HCT116 (cell line): ENCODE measurements at regions not wholly inside any gene's neighbourhood (a gene's known extent, or its start where the extent isn't known, plus 50 kb on each side); places are given as distances from the start of the nearest gene placed in this dataset.

Source experiments
- ATAC-seq: fragments of 200-7000 bp; cut with Tn5 transposase; 2 replicates; pipeline ENCODE4 v1.9.1; 2020; ENCODE audit warnings: mild to moderate bottlenecking, moderate library complexity
- BruUV-seq: library from RNA; stranded (reverse); fragments of 400-500 nt; replicated peaks from 2 replicates; lab custom pipeline; 2021; lab: Mats Ljungman, UMichigan
- CTCF ChIA-PET: fragments of 300-600 bp; sonication (Branson Sonifier 250); formaldehyde crosslinking; loops from one replicate; lab custom pipeline; 2021; ENCODE audit warnings: antibody characterized with exemption; lab: Charles Lee
- POLR2A ChIA-PET: fragments of 300-600, 350-600 bp; sonication (Branson Sonifier 250); formaldehyde crosslinking; loops from one replicate; lab custom pipeline; 2021; ENCODE audit warnings: antibody characterized with exemption; lab: Charles Lee
- RAD21 ChIA-PET, 2 experiments: fragments of 300-600 bp; sonication (Branson Sonifier 250); formaldehyde crosslinking; loops; one replicate each; lab custom pipeline; 2023; ENCODE audit warnings: low total read pairs in 2 of 2; ENCODE audit not compliant: uncharacterized antibody in 2 of 2, unreplicated experiment in 2 of 2, low non-redundant PET in 1 of 2; lab: Charles Lee
- DNase-seq: peaks from one replicate; pipeline ENCODE4 v3.0.0-alpha.2; 2010; ENCODE audit warnings: low read depth, low spot score
- H2AFZ ChIP-seq: fragments of 200-600 bp; shearing (Covaris generic), sonication (generic); 2 replicates; pipeline ENCODE4 v1.6.1; 2017; ENCODE audit warnings: low read depth, mixed run types, mixed read lengths, antibody characterized with exemption, low read length; ENCODE audit not compliant: poor library complexity, severe bottlenecking
- H3K27ac ChIP-seq: 2 replicates; pipeline ENCODE4 v1.5.1; 2012; ENCODE audit warnings: low read depth, low read length
- H3K27me3 ChIP-seq: fragments of 200-600 bp; sonication (generic); 2 replicates; pipeline ENCODE4 v1.6.1; 2016; ENCODE audit warnings: mixed run types, low read length, mixed read lengths; ENCODE audit not compliant: insufficient read depth
- H3K36me3 ChIP-seq, 2 experiments: fragments of 200-500 bp in 1 of 2; fragments of 200-600 bp in 1 of 2; sonication (Bioruptor generic) in 1 of 2; sonication (generic) in 1 of 2; 2 replicates each; pipeline versions ENCODE4 v1.5.1 to v1.6.1; 2014 to 2016; ENCODE audit warnings: low read length in 2 of 2, inconsistent platforms in 1 of 2, mixed read lengths in 1 of 2, mixed run types in 1 of 2; ENCODE audit not compliant: insufficient read depth in 2 of 2, control insufficient read depth in 1 of 2
- H3K4me1 ChIP-seq, 2 experiments: fragments of 200-600 bp in 1 of 2; sonication (generic) in 1 of 2; 2 replicates each; pipeline versions ENCODE4 v1.5.1 to v1.6.1; 2012 to 2017; ENCODE audit warnings: low read length in 2 of 2, inconsistent platforms in 1 of 2, mild to moderate bottlenecking in 1 of 2, mixed read lengths in 1 of 2, mixed run types in 1 of 2, moderate library complexity in 1 of 2; ENCODE audit not compliant: insufficient read depth in 2 of 2, control insufficient read depth in 1 of 2
- H3K4me2 ChIP-seq: fragments of 200-600 bp; sonication (generic); 2 replicates; pipeline ENCODE4 v1.6.1; 2017; ENCODE audit warnings: mixed run types, low read length, mixed read lengths
- H3K4me3 ChIP-seq, 2 experiments: fragments of 200-600 bp in 1 of 2; sonication (generic) in 1 of 2; replicated peaks in 1 of 2; 2 replicates each; pipeline ENCODE4 v1.5.1; 2011 to 2016; ENCODE audit warnings: low read length in 2 of 2, control low read depth in 1 of 2, low read depth in 1 of 2, mild to moderate bottlenecking in 1 of 2, mixed read lengths in 1 of 2, mixed run types in 1 of 2
- H3K79me2 ChIP-seq: fragments of 200-600 bp; sonication (generic); 2 replicates; pipeline ENCODE4 v1.6.1; 2017; ENCODE audit warnings: mild to moderate bottlenecking, mixed run types, low read length, moderate library complexity, mixed read lengths; ENCODE audit not compliant: insufficient read depth
- H3K9ac ChIP-seq: fragments of 200-600 bp; sonication (generic); 2 replicates; pipeline ENCODE4 v1.6.1; 2016; ENCODE audit warnings: low read length, mixed read lengths
- H3K9me2 ChIP-seq: fragments of 200-600 bp; sonication (generic), shearing (Covaris generic); 2 replicates; pipeline ENCODE4 v1.6.1; 2017; ENCODE audit warnings: mixed run types, mild to moderate bottlenecking, moderate library complexity; ENCODE audit not compliant: insufficient read depth
- H3K9me3 ChIP-seq, 2 experiments: fragments of 200-500 bp in 1 of 2; fragments of 200-600 bp in 1 of 2; sonication (Bioruptor generic) in 1 of 2; sonication (generic) in 1 of 2; 2 replicates each; pipeline ENCODE4 v1.6.1; 2014 to 2017; ENCODE audit warnings: low read length in 2 of 2, mixed read lengths in 2 of 2, inconsistent platforms in 1 of 2, low read depth in 1 of 2, mild to moderate bottlenecking in 1 of 2, mixed run types in 1 of 2, moderate library complexity in 1 of 2; ENCODE audit not compliant: control insufficient read depth in 1 of 2, insufficient read depth in 1 of 2
- H4K20me1 ChIP-seq: fragments of 200-600 bp; sonication (generic), shearing (Covaris generic); 2 replicates; pipeline ENCODE4 v1.6.1; 2017; ENCODE audit warnings: mixed run types, mild to moderate bottlenecking, moderate library complexity; ENCODE audit not compliant: insufficient read depth
- CEBPB ChIP-seq: IDR thresholded peaks from 2 replicates; pipeline ENCODE4 v1.6.1; 2012; ENCODE audit warnings: low read depth
- EZH2 ChIP-seq: fragments of 200-600 bp; sonication (generic); IDR thresholded peaks from 2 replicates; pipeline ENCODE4 v1.6.1; 2017; ENCODE audit warnings: antibody characterized with exemption, mixed run types
- EZH2phosphoT487 ChIP-seq: fragments of 200-600 bp; IDR thresholded peaks from 2 replicates; pipeline ENCODE4 v1.6.1; 2018; ENCODE audit warnings: antibody characterized with exemption, borderline replicate concordance
- JUND ChIP-seq: IDR thresholded peaks from 2 replicates; pipeline ENCODE4 v1.6.1; 2012
- MAX ChIP-seq: IDR thresholded peaks from 2 replicates; pipeline ENCODE4 v1.6.1; 2012
- POLR2AphosphoS5 ChIP-seq: IDR thresholded peaks from 2 replicates; pipeline ENCODE4 v1.6.1; 2011; ENCODE audit warnings: mild to moderate bottlenecking, low read depth, low read length, moderate library complexity
- REST ChIP-seq: IDR thresholded peaks from 2 replicates; pipeline ENCODE4 v1.6.1; 2012; ENCODE audit warnings: low read depth
- SIN3A ChIP-seq: IDR thresholded peaks from 2 replicates; pipeline ENCODE4 v1.6.1; 2012; ENCODE audit warnings: low read depth
- TCF7L2 ChIP-seq: IDR thresholded peaks from 2 replicates; pipeline ENCODE4 v1.7.0; 2011; ENCODE audit warnings: borderline replicate concordance, inconsistent platforms; ENCODE audit not compliant: insufficient read depth, insufficient read length; ENCODE audit errors: extremely low read depth
- ZFX ChIP-seq: fragments of 450-650 bp; IDR thresholded peaks from 2 replicates; pipeline ENCODE4 v1.6.1; 2017
- intact Hi-C: fragments of 100-400 bp; cut with micrococcal nuclease; formaldehyde crosslinking; loops from 2 replicates; pipeline ENCODE4 v1.10.0; 2022

- no peaks in the 10 kb centered on the region for H3K36me3 ChIP-seq
- H3K9ac ChIP-seq: no peak overlapping the region
- intact Hi-C loops: no loop called here
- H3K4me1 ChIP-seq: no peaks in the 10 kb centered on the region; a peak in 1 of 4 replicates
- no peak overlapping the region for H3K4me2 ChIP-seq
- no peaks in the 10 kb centered on the region for H3K27me3 ChIP-seq
- no TSS peak for BruUV-seq
- no peak for TF ChIP-seq ZFX
- TF ChIP-seq POLR2AphosphoS5: no peak
- TF ChIP-seq JUND: no peak
- no peak for TF ChIP-seq TCF7L2
- no peak for TF ChIP-seq EZH2phosphoT487
- TF ChIP-seq EZH2: no peak
- TF ChIP-seq MAX: no peak
- no peak for TF ChIP-seq CEBPB
- H3K27ac ChIP-seq: no peak overlapping the region
- no peak overlapping the region for H2AFZ ChIP-seq
- no peaks in the 10 kb centered on the region for H4K20me1 ChIP-seq
- ATAC-seq (no peak), DNase-seq (no peak)
- H3K9me3 ChIP-seq: no peaks in the 10 kb centered on the region
- ChIA-PET RAD21 (no interaction called here), CTCF (no interaction called here), POLR2A (no interaction called here)
- no peak overlapping the region for H3K4me3 ChIP-seq
- H3K79me2 ChIP-seq: no peaks in the 10 kb centered on the region
- H3K9me2 ChIP-seq: no peaks in the 10 kb centered on the region
These were observed 129.9 kb downstream of the MTX2 start for GRCh38 chr2:176399074-176399598.

- DNase-seq (no peak), ATAC-seq (no peak)
- ChIA-PET RAD21 (no interaction called here), CTCF (no interaction called here), POLR2A (no interaction called here)
- no peak overlapping the region for H3K27ac ChIP-seq
- no peak overlapping the region for H3K9ac ChIP-seq
- no peaks in the 10 kb centered on the region for H3K27me3 ChIP-seq
- TF ChIP-seq REST: no peak
- no peak for TF ChIP-seq SIN3A
- no peak for TF ChIP-seq EZH2phosphoT487
- H3K79me2 ChIP-seq: no peaks in the 10 kb centered on the region
- H2AFZ ChIP-seq: no peak overlapping the region
- no peak overlapping the region for H3K4me3 ChIP-seq
- intact Hi-C loops: no loop called here
- no TSS peak for BruUV-seq
- no peaks in the 10 kb centered on the region for H3K36me3 ChIP-seq
- H3K9me2 ChIP-seq: no peaks in the 10 kb centered on the region
- no peaks in the 10 kb centered on the region for H4K20me1 ChIP-seq
- no peaks in the 10 kb centered on the region for H3K4me1 ChIP-seq
- H3K4me2 ChIP-seq: no peak overlapping the region
- H3K9me3 ChIP-seq: no peaks in the 10 kb centered on the region
These were observed 136.2 kb downstream of the MTX2 start for GRCh38 chr2:176405477-176405876.
